ENCODE measurements at regions not wholly inside any gene's neighbourhood (a gene's known extent, or its start where the extent isn't known, plus 50 kb on each side); places are given as distances from the start of the nearest gene placed in this dataset.
A peak's percentile ranks its signal among the peaks of the same experiment; 100 is the strongest.

GRCh38 chr7:145175366-145175765 lies 339.5 kb upstream of the TPK1 start:
- no peaks in the 10 kb centered on the region for H3K4me1 ChIP-seq (ENCODE audit: control insufficient read depth, insufficient read depth, low read length)
- WGBS (ENCODE audit: insufficient coverage), result no CpG with 5 or more reads among the region's 2 CpGs
- DNase-seq, result no peak
- H3K36me3 ChIP-seq (ENCODE audit: control insufficient read depth, insufficient read depth, low read length), result no peaks in the 10 kb centered on the region
- H3K9me3 ChIP-seq (replicated peaks; ENCODE audit: control insufficient read depth, low read depth, low read length), result no peaks in the 10 kb centered on the region
- no peaks in the 10 kb centered on the region for H3K27me3 ChIP-seq (ENCODE audit: control insufficient read depth, insufficient read depth, low read length)
- H3K4me3 ChIP-seq (ENCODE audit: low read length), result no peak overlapping the region
- H3K27ac ChIP-seq (ENCODE audit: low read length), result no peak overlapping the region

- Histone ChIP-seq H3K27ac (ENCODE audit: low read length) (no peak overlapping the region), H3K4me3 (ENCODE audit: low read length) (no peak overlapping the region), H3K36me3 (ENCODE audit: control insufficient read depth, insufficient read depth, low read length) (no peaks in the 10 kb centered on the region), H3K4me1 (ENCODE audit: control insufficient read depth, insufficient read depth, low read length) (no peaks in the 10 kb centered on the region), H3K9me3 (replicated peaks; ENCODE audit: control insufficient read depth, low read depth, low read length) (no peaks in the 10 kb centered on the region), H3K27me3 (ENCODE audit: control insufficient read depth, insufficient read depth, low read length) (no peaks in the 10 kb centered on the region)
- DNase-seq, result no peak
- WGBS (ENCODE audit: insufficient coverage), result no CpG with 5 or more reads among the region's 3 CpGs
Observed at GRCh38 chr7:145169908-145170307, 334.1 kb upstream of the TPK1 start.

- Histone ChIP-seq H3K27ac (ENCODE audit: low read length) (no peak overlapping the region), H3K4me1 (ENCODE audit: control insufficient read depth, insufficient read depth, low read length) (no peaks in the 10 kb centered on the region), H3K4me3 (ENCODE audit: low read length) (no peak overlapping the region), H3K27me3 (ENCODE audit: control insufficient read depth, insufficient read depth, low read length) (no peaks in the 10 kb centered on the region), H3K9me3 (replicated peaks; ENCODE audit: control insufficient read depth, low read depth, low read length) (no peaks in the 10 kb centered on the region), H3K36me3 (ENCODE audit: control insufficient read depth, insufficient read depth, low read length) (no peaks in the 10 kb centered on the region)
- DNase-seq, result no peak
- WGBS (ENCODE audit: insufficient coverage), result 93% methylated on average over 4 of the region's 4 CpGs
Observed at GRCh38 chr7:145168879-145169278, 333.0 kb upstream of the TPK1 start.

GRCh38 chr7:145168427-145168826 lies 332.6 kb upstream of the TPK1 start:
- DNase-seq, result no peak
- WGBS (ENCODE audit: insufficient coverage), result 86% methylated on average over 1 of the region's 5 CpGs
- Histone ChIP-seq H3K36me3 (ENCODE audit: control insufficient read depth, insufficient read depth, low read length) (no peaks in the 10 kb centered on the region), H3K27ac (ENCODE audit: low read length) (no peak overlapping the region), H3K4me1 (ENCODE audit: control insufficient read depth, insufficient read depth, low read length) (no peaks in the 10 kb centered on the region), H3K4me3 (ENCODE audit: low read length) (no peak overlapping the region), H3K27me3 (ENCODE audit: control insufficient read depth, insufficient read depth, low read length) (no peaks in the 10 kb centered on the region), H3K9me3 (replicated peaks; ENCODE audit: control insufficient read depth, low read depth, low read length) (no peaks in the 10 kb centered on the region)

GRCh38 chr7:145156834-145157233 lies 321.0 kb upstream of the TPK1 start:
- Histone ChIP-seq H3K36me3 (ENCODE audit: control insufficient read depth, insufficient read depth, low read length) (no peaks in the 10 kb centered on the region), H3K4me3 (ENCODE audit: low read length) (no peak overlapping the region), H3K27ac (ENCODE audit: low read length) (no peak overlapping the region), H3K9me3 (replicated peaks; ENCODE audit: control insufficient read depth, low read depth, low read length) (no peaks in the 10 kb centered on the region), H3K27me3 (ENCODE audit: control insufficient read depth, insufficient read depth, low read length) (no peaks in the 10 kb centered on the region), H3K4me1 (ENCODE audit: control insufficient read depth, insufficient read depth, low read length) (no peaks in the 10 kb centered on the region)
- DNase-seq, result no peak
- no CpG with 5 or more reads among the region's 1 CpG for WGBS (ENCODE audit: insufficient coverage)

- no peaks in the 10 kb centered on the region for H3K27me3 ChIP-seq (ENCODE audit: control insufficient read depth, insufficient read depth, low read length)
- WGBS (ENCODE audit: insufficient coverage), result 20% methylated on average over 1 of the region's 3 CpGs
Observed at GRCh38 chr7:145152589-145152988, 316.7 kb upstream of the TPK1 start.

GRCh38 chr7:145151676-145152075 lies 315.8 kb upstream of the TPK1 start:
- no peaks in the 10 kb centered on the region for H3K27me3 ChIP-seq (ENCODE audit: control insufficient read depth, insufficient read depth, low read length)
- H3K27ac ChIP-seq (ENCODE audit: low read length), result no peak overlapping the region
- no peak overlapping the region for H3K4me3 ChIP-seq (ENCODE audit: low read length)
- peak; percentile 47 for DNase-seq
- H3K4me1 ChIP-seq (ENCODE audit: control insufficient read depth, insufficient read depth, low read length), result no peaks in the 10 kb centered on the region
- H3K36me3 ChIP-seq (ENCODE audit: control insufficient read depth, insufficient read depth, low read length), result no peaks in the 10 kb centered on the region
- H3K9me3 ChIP-seq (replicated peaks; ENCODE audit: control insufficient read depth, low read depth, low read length), result no peaks in the 10 kb centered on the region
- 23% methylated on average over 3 of the region's 11 CpGs for WGBS (ENCODE audit: insufficient coverage)

More at GRCh38 chr7:145152589-145152988, 316.7 kb upstream of the TPK1 start:
- no peak overlapping the region for H3K4me3 ChIP-seq (ENCODE audit: low read length)
- no peaks in the 10 kb centered on the region for H3K4me1 ChIP-seq (ENCODE audit: control insufficient read depth, insufficient read depth, low read length)
- H3K27ac ChIP-seq (ENCODE audit: low read length), result no peak overlapping the region
- no peaks in the 10 kb centered on the region for H3K9me3 ChIP-seq (replicated peaks; ENCODE audit: control insufficient read depth, low read depth, low read length)
- H3K36me3 ChIP-seq (ENCODE audit: control insufficient read depth, insufficient read depth, low read length), result no peaks in the 10 kb centered on the region
- DNase-seq, result no peak

- WGBS (ENCODE audit: insufficient coverage), result no CpG with 5 or more reads among the region's 2 CpGs
- no peaks in the 10 kb centered on the region for H3K27me3 ChIP-seq (ENCODE audit: control insufficient read depth, insufficient read depth, low read length)
- no peaks in the 10 kb centered on the region for H3K4me1 ChIP-seq (ENCODE audit: control insufficient read depth, insufficient read depth, low read length)
- no peak overlapping the region for H3K27ac ChIP-seq (ENCODE audit: low read length)
- DNase-seq, result no peak
- no peaks in the 10 kb centered on the region for H3K9me3 ChIP-seq (replicated peaks; ENCODE audit: control insufficient read depth, low read depth, low read length)
- no peaks in the 10 kb centered on the region for H3K36me3 ChIP-seq (ENCODE audit: control insufficient read depth, insufficient read depth, low read length)
- no peak overlapping the region for H3K4me3 ChIP-seq (ENCODE audit: low read length)
Observed at GRCh38 chr7:145147865-145148264, 312.0 kb upstream of the TPK1 start.

GRCh38 chr7:145143685-145144084 lies 307.8 kb upstream of the TPK1 start:
- Histone ChIP-seq H3K36me3 (ENCODE audit: control insufficient read depth, insufficient read depth, low read length) (no peaks in the 10 kb centered on the region), H3K27ac (ENCODE audit: low read length) (no peak overlapping the region), H3K4me1 (ENCODE audit: control insufficient read depth, insufficient read depth, low read length) (no peaks in the 10 kb centered on the region), H3K9me3 (replicated peaks; ENCODE audit: control insufficient read depth, low read depth, low read length) (no peaks in the 10 kb centered on the region), H3K27me3 (ENCODE audit: control insufficient read depth, insufficient read depth, low read length) (no peaks in the 10 kb centered on the region), H3K4me3 (ENCODE audit: low read length) (no peak overlapping the region)
- peak; percentile 11 for DNase-seq
- no CpG with 5 or more reads among the region's 5 CpGs for WGBS (ENCODE audit: insufficient coverage)

- Histone ChIP-seq H3K27ac (ENCODE audit: low read length) (no peak overlapping the region), H3K4me3 (ENCODE audit: low read length) (no peak overlapping the region), H3K27me3 (ENCODE audit: control insufficient read depth, insufficient read depth, low read length) (no peaks in the 10 kb centered on the region), H3K9me3 (replicated peaks; ENCODE audit: control insufficient read depth, low read depth, low read length) (no peaks in the 10 kb centered on the region), H3K4me1 (ENCODE audit: control insufficient read depth, insufficient read depth, low read length) (no peaks in the 10 kb centered on the region), H3K36me3 (ENCODE audit: control insufficient read depth, insufficient read depth, low read length) (no peaks in the 10 kb centered on the region)
- DNase-seq, result no peak
Observed at GRCh38 chr7:145134377-145134776, 298.5 kb upstream of the TPK1 start.

- no peak overlapping the region for H3K4me3 ChIP-seq (ENCODE audit: low read length)
- H3K36me3 ChIP-seq (ENCODE audit: control insufficient read depth, insufficient read depth, low read length), result no peaks in the 10 kb centered on the region
- H3K9me3 ChIP-seq (replicated peaks; ENCODE audit: control insufficient read depth, low read depth, low read length), result no peaks in the 10 kb centered on the region
- no peak for DNase-seq
- no peaks in the 10 kb centered on the region for H3K4me1 ChIP-seq (ENCODE audit: control insufficient read depth, insufficient read depth, low read length)
- H3K27ac ChIP-seq (ENCODE audit: low read length), result no peak overlapping the region
- WGBS (ENCODE audit: insufficient coverage), result 67% methylated on average over 1 of the region's 2 CpGs
- H3K27me3 ChIP-seq (ENCODE audit: control insufficient read depth, insufficient read depth, low read length), result no peaks in the 10 kb centered on the region
Observed at GRCh38 chr7:145123502-145123901, 287.6 kb upstream of the TPK1 start.

Data from muscle of leg (tissue), 3 donors.